CD14-positive monocyte (primary cell): ENCODE measurements at regions not wholly inside any gene's neighbourhood (a gene's known extent, or its start where the extent isn't known, plus 50 kb on each side); places are given as distances from the start of the nearest gene placed in this dataset.

Experiments used
- DNase-seq, 3 donors: peaks; one replicate each; pipeline ENCODE4 v3.0.0-alpha.2; 2011 to 2022
- H2AFZ ChIP-seq: 2 replicates; pipeline ENCODE4 v1.6.0; 2012; ENCODE audit warnings: mild to moderate bottlenecking, low read depth, low read length, inconsistent platforms; ENCODE audit not compliant: insufficient read depth, poor library complexity, severe bottlenecking
- H3K27ac ChIP-seq, 2 donors: 1 replicate in 1 of 2; 2 replicates in 1 of 2; pipeline ENCODE4 v1.5.1; 2012 to 2013; ENCODE audit warnings: low read length in 2 of 2, control low read depth in 1 of 2, inconsistent platforms in 1 of 2, low read depth in 1 of 2, mild to moderate bottlenecking in 1 of 2
- H3K27me3 ChIP-seq, 2 donors: one replicate each; pipeline versions ENCODE4 v1.6.0 to v1.6.1; 2011 to 2013; ENCODE audit warnings: low read length in 2 of 2; ENCODE audit not compliant: control insufficient read depth in 2 of 2, insufficient read depth in 2 of 2
- H3K36me3 ChIP-seq, 2 donors: replicated peaks in 1 of 2; 1 replicate in 1 of 2; 2 replicates in 1 of 2; pipeline versions ENCODE4 v1.5.1 to v1.6.1; 2012 to 2013; ENCODE audit warnings: low read length in 2 of 2, control low read depth in 1 of 2, inconsistent platforms in 1 of 2, mild to moderate bottlenecking in 1 of 2; ENCODE audit not compliant: insufficient read depth in 2 of 2, control insufficient read depth in 1 of 2
- H3K4me1 ChIP-seq, 2 donors: 1 replicate in 1 of 2; 2 replicates in 1 of 2; pipeline versions ENCODE4 v1.5.1 to v1.6.1; 2012 to 2013; ENCODE audit warnings: low read length in 2 of 2, control low read depth in 1 of 2, inconsistent platforms in 1 of 2, mild to moderate bottlenecking in 1 of 2, moderate library complexity in 1 of 2; ENCODE audit not compliant: insufficient read depth in 2 of 2, control insufficient read depth in 1 of 2
- H3K4me2 ChIP-seq: replicated peaks from 2 replicates; pipeline ENCODE3; 2012; ENCODE audit warnings: low read length, moderate library complexity, mild to moderate bottlenecking; ENCODE audit not compliant: poor library complexity, severe bottlenecking; ENCODE audit errors: extremely low read depth
- H3K4me3 ChIP-seq, 3 experiments: fragments of 200-600 bp in 1 of 3; sonication (generic) in 1 of 3; replicated peaks in 1 of 3; 1 replicate in 2 of 3; 2 replicates in 1 of 3; pipeline ENCODE4 v1.5.1; 2011 to 2013; ENCODE audit warnings: low read length in 3 of 3, mild to moderate bottlenecking in 3 of 3, control low read depth in 2 of 3, low read depth in 2 of 3, inconsistent platforms in 1 of 3, moderate library complexity in 1 of 3
- H3K79me2 ChIP-seq: 2 replicates; pipeline ENCODE4 v1.6.0; 2012; ENCODE audit warnings: mild to moderate bottlenecking, control low read depth, inconsistent platforms, low read length, moderate library complexity; ENCODE audit not compliant: insufficient read depth
- H3K9ac ChIP-seq: 2 replicates; pipeline ENCODE4 v1.6.0; 2017; ENCODE audit warnings: low read length, mild to moderate bottlenecking; ENCODE audit not compliant: insufficient read depth, poor library complexity, severe bottlenecking
- H3K9me3 ChIP-seq, 2 donors: replicated peaks in 1 of 2; 1 replicate in 1 of 2; 2 replicates in 1 of 2; pipeline versions ENCODE4 v1.5.1 to v1.6.1; 2012 to 2013; ENCODE audit warnings: low read length in 2 of 2, control low read depth in 1 of 2; ENCODE audit not compliant: control insufficient read depth in 1 of 2, insufficient read depth in 1 of 2
- H4K20me1 ChIP-seq: 2 replicates; pipeline ENCODE4 v1.6.0; 2012; ENCODE audit warnings: mild to moderate bottlenecking, low read length, control low read depth, moderate library complexity; ENCODE audit not compliant: insufficient read depth
- H3K27ac Mint-ChIP-seq, 7 donors: one replicate each; pipeline ENCODE4 v1.8.0; 2020; ENCODE audit warnings: mild to moderate bottlenecking in 7 of 7, mixed read lengths in 7 of 7, moderate library complexity in 6 of 7, inconsistent platforms in 2 of 7
- H3K27me3 Mint-ChIP-seq, 3 donors: one replicate each; pipeline ENCODE4 v1.8.0; 2021 to 2022; ENCODE audit warnings: low read depth in 3 of 3, mild to moderate bottlenecking in 3 of 3, mixed read lengths in 3 of 3, moderate library complexity in 3 of 3, inconsistent platforms in 1 of 3
- H3K36me3 Mint-ChIP-seq, 2 donors: one replicate each; pipeline ENCODE4 v1.8.0; 2020; ENCODE audit warnings: mixed read lengths in 2 of 2, inconsistent platforms in 1 of 2, mild to moderate bottlenecking in 1 of 2
- H3K4me1 Mint-ChIP-seq: one replicate; pipeline ENCODE4 v1.8.0; 2020; ENCODE audit warnings: mild to moderate bottlenecking, mixed read lengths
- H3K4me3 Mint-ChIP-seq, 2 donors: one replicate each; pipeline ENCODE4 v1.8.0; 2020; ENCODE audit warnings: mild to moderate bottlenecking in 2 of 2, mixed read lengths in 2 of 2, moderate library complexity in 1 of 2
- H3K9me3 Mint-ChIP-seq, 7 donors: one replicate each; pipeline ENCODE4 v1.8.0; 2020 to 2022; ENCODE audit warnings: mixed read lengths in 7 of 7, mild to moderate bottlenecking in 6 of 7, moderate library complexity in 6 of 7, inconsistent platforms in 2 of 7
- WGBS: methylation state at CpG from one replicate; pipeline ENCODE4 v1.1.5; 2013; ENCODE audit warnings: missing lambda C conversion rate; ENCODE audit not compliant: insufficient coverage; 5-methylcytosine and 5-hydroxymethylcytosine counted together
- intact Hi-C, 2 donors: fragments of 100-400 bp; cut with micrococcal nuclease; formaldehyde crosslinking; loops; one replicate each; pipeline versions ENCODE4 v1.15.0 to v1.15.1; 2023
- TF ChIP-seq, protein P1 (sequence below): fragments of 200-600 bp; IDR thresholded peaks from one replicate; pipeline ENCODE4 v1.8.0; 2022; ENCODE audit warnings: antibody characterized with exemption, mild to moderate bottlenecking

- Histone ChIP-seq H3K4me2 (no peak overlapping the region), H4K20me1 (no peaks in the 10 kb centered on the region), H3K27ac (no peak overlapping the region), H3K36me3 (no peaks in the 10 kb centered on the region), H3K9ac (no peak overlapping the region), H3K9me3 (no peaks in the 10 kb centered on the region), H3K79me2 (no peaks in the 10 kb centered on the region), H3K4me3 (no peak overlapping the region), H3K4me1 (no peaks in the 10 kb centered on the region), H2AFZ (no peak overlapping the region), H3K27me3 (no peaks in the 10 kb centered on the region)
- Mint-ChIP-seq H3K9me3 (peaks cover 0 to 3% (median 0%) of the 10 kb centered on the region in 7 donors), H3K27ac (peak overlapping the region in 1 of 7 donors; percentile 58), H3K27me3 (peaks cover 0 to 2% (median 0%) of the 10 kb centered on the region in 3 donors), H3K4me3 (no peak overlapping the region), H3K4me1 (no peaks in the 10 kb centered on the region), H3K36me3 (no peaks in the 10 kb centered on the region)
- TF ChIP-seq, protein P1, sequence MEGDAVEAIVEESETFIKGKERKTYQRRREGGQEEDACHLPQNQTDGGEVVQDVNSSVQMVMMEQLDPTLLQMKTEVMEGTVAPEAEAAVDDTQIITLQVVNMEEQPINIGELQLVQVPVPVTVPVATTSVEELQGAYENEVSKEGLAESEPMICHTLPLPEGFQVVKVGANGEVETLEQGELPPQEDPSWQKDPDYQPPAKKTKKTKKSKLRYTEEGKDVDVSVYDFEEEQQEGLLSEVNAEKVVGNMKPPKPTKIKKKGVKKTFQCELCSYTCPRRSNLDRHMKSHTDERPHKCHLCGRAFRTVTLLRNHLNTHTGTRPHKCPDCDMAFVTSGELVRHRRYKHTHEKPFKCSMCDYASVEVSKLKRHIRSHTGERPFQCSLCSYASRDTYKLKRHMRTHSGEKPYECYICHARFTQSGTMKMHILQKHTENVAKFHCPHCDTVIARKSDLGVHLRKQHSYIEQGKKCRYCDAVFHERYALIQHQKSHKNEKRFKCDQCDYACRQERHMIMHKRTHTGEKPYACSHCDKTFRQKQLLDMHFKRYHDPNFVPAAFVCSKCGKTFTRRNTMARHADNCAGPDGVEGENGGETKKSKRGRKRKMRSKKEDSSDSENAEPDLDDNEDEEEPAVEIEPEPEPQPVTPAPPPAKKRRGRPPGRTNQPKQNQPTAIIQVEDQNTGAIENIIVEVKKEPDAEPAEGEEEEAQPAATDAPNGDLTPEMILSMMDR = no peak
- intact Hi-C loops = no loop called here
- no peak for DNase-seq
- WGBS = 65% methylated on average over 6 of the region's 7 CpGs
Observed at GRCh38 chr14:26392498-26392897, 205.3 kb downstream of the NOVA1 start.

DNA sequence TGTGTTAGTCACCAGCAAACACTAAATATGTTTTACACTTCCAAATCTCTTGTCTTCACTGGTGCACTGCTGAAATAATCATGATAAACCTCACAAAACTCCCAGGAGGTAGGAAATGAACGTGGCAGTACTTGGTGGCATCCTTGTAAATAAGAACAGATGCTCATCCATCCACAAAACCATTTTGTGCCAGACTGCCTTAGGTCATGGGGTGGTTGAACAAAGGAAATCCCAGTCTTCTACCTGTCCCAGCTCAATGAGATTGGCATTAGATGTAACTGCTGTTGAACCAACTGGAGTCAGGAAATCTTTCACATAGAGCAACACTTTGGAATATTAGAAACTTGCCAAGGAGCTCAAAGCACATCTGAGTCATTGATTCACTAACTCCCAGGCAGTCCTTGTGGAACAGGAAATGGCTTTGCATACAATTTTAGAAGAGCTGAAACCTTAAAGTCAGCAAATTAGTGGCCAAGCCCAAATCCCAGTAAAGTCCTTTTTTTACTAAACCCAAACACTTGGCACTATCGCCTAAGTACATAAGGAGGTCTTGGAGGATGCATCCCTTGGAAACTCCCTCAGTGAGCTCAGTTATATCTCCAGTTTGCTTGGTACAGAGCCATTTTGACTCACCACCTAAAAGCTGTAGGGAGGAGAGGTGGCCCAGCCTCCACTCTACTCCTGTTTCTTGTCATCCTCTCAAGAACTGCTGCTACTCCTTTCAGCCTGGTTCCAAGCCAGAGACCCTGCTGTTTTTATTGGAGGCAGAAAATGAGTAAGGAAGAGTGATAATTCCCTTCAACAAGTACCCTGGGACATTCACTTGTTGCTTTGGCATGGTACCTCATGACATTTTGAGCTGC is 208.0 kb downstream of the NOVA1 start:
- no peak overlapping the region for H2AFZ ChIP-seq
- no peak overlapping the region for H3K4me2 ChIP-seq
- Mint-ChIP-seq H3K4me1 (no peaks in the 10 kb centered on the region), H3K4me3 (no peak overlapping the region), H3K27ac (no peak overlapping the region), H3K27me3 (peaks cover 0 to 2% (median 0%) of the 10 kb centered on the region in 3 donors), H3K36me3 (no peaks in the 10 kb centered on the region), H3K9me3 (peaks cover 0 to 3% (median 0%) of the 10 kb centered on the region in 7 donors)
- intact Hi-C loops = no loop called here
- no peaks in the 10 kb centered on the region for H4K20me1 ChIP-seq
- no peak overlapping the region for H3K27ac ChIP-seq
- no peak for DNase-seq
- H3K79me2 ChIP-seq = no peaks in the 10 kb centered on the region
- WGBS = no CpG with 5 or more reads among the region's 2 CpGs
- no peaks in the 10 kb centered on the region for H3K27me3 ChIP-seq
- no peaks in the 10 kb centered on the region for H3K36me3 ChIP-seq
- H3K9me3 ChIP-seq = no peaks in the 10 kb centered on the region
- no peak overlapping the region for H3K9ac ChIP-seq
- TF ChIP-seq, protein P1 = no peak
- no peaks in the 10 kb centered on the region for H3K4me1 ChIP-seq
- H3K4me3 ChIP-seq = no peak overlapping the region
